GM23338 (cell line): ENCODE measurements at regions not wholly inside any gene's neighbourhood (a gene's known extent, or its start where the extent isn't known, plus 50 kb on each side); places are given as distances from the start of the nearest gene placed in this dataset.

Experiments
- ATAC-seq: fragments of 200-7000 bp; cut with Tn5 transposase; 3 replicates; pipeline ENCODE4 v1.9.1; 2020
- DNase-seq: peaks from one replicate; pipeline ENCODE4 v3.0.0-alpha.2; 2015; ENCODE audit warnings: low spot score
- H2AFZ ChIP-seq: fragments of 200-600 bp; sonication (generic); 2 replicates; pipeline ENCODE4 v1.8.0; 2016; ENCODE audit warnings: antibody characterized with exemption, mild to moderate bottlenecking, moderate library complexity
- H3F3A ChIP-seq: fragments of 200-600 bp; sonication (generic); replicated peaks from 2 replicates; pipeline ENCODE4 v1.8.0; 2017; ENCODE audit warnings: antibody characterized with exemption, mixed run types, low read depth
- H3K27ac ChIP-seq: fragments of 200-600 bp; sonication (generic); 2 replicates; pipeline ENCODE4 v1.6.1; 2016; ENCODE audit warnings: low read depth
- H3K27me3 ChIP-seq: fragments of 200-600 bp; sonication (generic); 2 replicates; pipeline ENCODE4 v1.8.0; 2016; ENCODE audit warnings: mild to moderate bottlenecking, mixed run types, moderate library complexity; ENCODE audit not compliant: insufficient read depth
- H3K36me3 ChIP-seq: fragments of 200-600 bp; sonication (generic); 2 replicates; pipeline ENCODE4 v1.8.0; 2016; ENCODE audit warnings: mild to moderate bottlenecking; ENCODE audit not compliant: insufficient read depth
- H3K4me1 ChIP-seq: fragments of 200-600 bp; sonication (generic); 2 replicates; pipeline ENCODE4 v1.8.0; 2016; ENCODE audit warnings: mild to moderate bottlenecking, moderate library complexity; ENCODE audit not compliant: insufficient read depth
- H3K4me2 ChIP-seq: fragments of 200-600 bp; sonication (generic); 2 replicates; pipeline ENCODE4 v1.7.1; 2017; ENCODE audit warnings: mixed run types
- H3K4me3 ChIP-seq: fragments of 200-600 bp; sonication (generic); 2 replicates; pipeline ENCODE4 v1.6.1; 2016; ENCODE audit warnings: mixed run types
- H3K79me2 ChIP-seq: fragments of 200-600 bp; sonication (generic); replicated peaks from 2 replicates; pipeline ENCODE4 v1.8.0; 2017; ENCODE audit warnings: mild to moderate bottlenecking; ENCODE audit not compliant: insufficient read depth
- H3K9me2 ChIP-seq: fragments of 200-600 bp; sonication (generic); 2 replicates; pipeline ENCODE4 v1.8.0; 2017; ENCODE audit not compliant: insufficient read depth
- H4K20me1 ChIP-seq: fragments of 200-600 bp; sonication (generic); replicated peaks from 2 replicates; pipeline ENCODE4 v1.8.0; 2017; ENCODE audit warnings: mild to moderate bottlenecking; ENCODE audit not compliant: insufficient read depth
- H3K27ac Mint-ChIP-seq: 2 replicates; pipeline ENCODE4 v1.8.0; 2020; ENCODE audit warnings: inconsistent platforms, mild to moderate bottlenecking, moderate library complexity, mixed read lengths
- H3K27me3 Mint-ChIP-seq: 3 replicates; pipeline ENCODE4 v1.8.0; 2022; ENCODE audit warnings: low read depth, mild to moderate bottlenecking, moderate library complexity, mixed read lengths, inconsistent platforms; ENCODE audit not compliant: insufficient read depth, poor library complexity
- H3K36me3 Mint-ChIP-seq: 3 replicates; pipeline ENCODE4 v1.8.0; 2021; ENCODE audit warnings: low read depth, mild to moderate bottlenecking, inconsistent platforms, moderate library complexity, mixed read lengths
- H3K4me1 Mint-ChIP-seq: 3 replicates; pipeline ENCODE4 v1.8.0; 2020; ENCODE audit warnings: mild to moderate bottlenecking, inconsistent platforms, mixed read lengths
- H3K4me3 Mint-ChIP-seq: 3 replicates; pipeline ENCODE4 v1.8.0; 2021; ENCODE audit warnings: moderate library complexity, mild to moderate bottlenecking, inconsistent platforms, mixed read lengths
- H3K9me3 Mint-ChIP-seq: 3 replicates; pipeline ENCODE4 v1.8.0; 2020; ENCODE audit warnings: moderate library complexity, mild to moderate bottlenecking, inconsistent platforms, mixed read lengths
- CTCF ChIP-seq, 2 experiments: fragments of 200-600 bp in 1 of 2; sonication (generic) in 1 of 2; conservative IDR thresholded peaks; 2 replicates each; pipeline versions ENCODE4 v1.5.1 to v1.6.1; 2016 to 2017; ENCODE audit warnings: antibody characterized with exemption in 2 of 2, low read depth in 2 of 2, mild to moderate bottlenecking in 2 of 2, moderate library complexity in 1 of 2
- EZH2 ChIP-seq: fragments of 200-600 bp; sonication (generic); IDR thresholded peaks from one replicate; pipeline ENCODE4 v1.8.0; 2017; ENCODE audit warnings: antibody characterized with exemption, mild to moderate bottlenecking, low read depth; ENCODE audit not compliant: unreplicated experiment
- JUNB ChIP-seq: IDR thresholded peaks from one replicate; pipeline ENCODE4 v1.6.1; 2016; ENCODE audit warnings: antibody characterized with exemption; ENCODE audit not compliant: unreplicated experiment
- POLR2AphosphoS5 ChIP-seq: IDR thresholded peaks from 2 replicates; pipeline ENCODE4 v1.6.1; 2016; ENCODE audit warnings: antibody characterized with exemption, low read depth
- STAT1 ChIP-seq: IDR thresholded peaks from one replicate; pipeline ENCODE4 v1.6.1; 2016; ENCODE audit warnings: antibody characterized with exemption; ENCODE audit not compliant: unreplicated experiment
- ZNF114 ChIP-seq: fragments of 250-450 bp; sonication (Bioruptor Pico); IDR thresholded peaks from 2 replicates; pipeline ENCODE4 v1.5.0; 2020; ENCODE audit warnings: mild to moderate bottlenecking, moderate library complexity
- ZNF331 ChIP-seq: fragments of 250-450 bp; sonication (Bioruptor Pico); IDR thresholded peaks from 2 replicates; pipeline ENCODE4 v1.5.0; 2020; ENCODE audit warnings: low read depth, mild to moderate bottlenecking, moderate library complexity
- TF ChIP-seq, protein P1 (sequence below): fragments of 250-450 bp; sonication (Bioruptor Pico); IDR thresholded peaks from 2 replicates; pipeline ENCODE4 v1.5.0; 2020; ENCODE audit warnings: mild to moderate bottlenecking, moderate library complexity
- TF ChIP-seq, protein P2 (sequence below): IDR thresholded peaks from 2 replicates; pipeline ENCODE4 v1.6.1; 2016; ENCODE audit warnings: antibody characterized with exemption
- TF ChIP-seq, protein P3 (sequence below): IDR thresholded peaks from one replicate; pipeline ENCODE4 v1.6.1; 2018; ENCODE audit warnings: antibody characterized with exemption; ENCODE audit not compliant: unreplicated experiment

- TF ChIP-seq ZNF114 (CRISPR knock-in tag) (no peak), CTCF (conservative IDR thresholded peaks at IDR 0.05; ENCODE audit: low read depth in 2 of 2) (no peak), JUNB (no peak), STAT1 (no peak), ZNF331 (no peak), POLR2AphosphoS5 (no peak), EZH2 (no peak)
- TF ChIP-seq, protein P1, sequence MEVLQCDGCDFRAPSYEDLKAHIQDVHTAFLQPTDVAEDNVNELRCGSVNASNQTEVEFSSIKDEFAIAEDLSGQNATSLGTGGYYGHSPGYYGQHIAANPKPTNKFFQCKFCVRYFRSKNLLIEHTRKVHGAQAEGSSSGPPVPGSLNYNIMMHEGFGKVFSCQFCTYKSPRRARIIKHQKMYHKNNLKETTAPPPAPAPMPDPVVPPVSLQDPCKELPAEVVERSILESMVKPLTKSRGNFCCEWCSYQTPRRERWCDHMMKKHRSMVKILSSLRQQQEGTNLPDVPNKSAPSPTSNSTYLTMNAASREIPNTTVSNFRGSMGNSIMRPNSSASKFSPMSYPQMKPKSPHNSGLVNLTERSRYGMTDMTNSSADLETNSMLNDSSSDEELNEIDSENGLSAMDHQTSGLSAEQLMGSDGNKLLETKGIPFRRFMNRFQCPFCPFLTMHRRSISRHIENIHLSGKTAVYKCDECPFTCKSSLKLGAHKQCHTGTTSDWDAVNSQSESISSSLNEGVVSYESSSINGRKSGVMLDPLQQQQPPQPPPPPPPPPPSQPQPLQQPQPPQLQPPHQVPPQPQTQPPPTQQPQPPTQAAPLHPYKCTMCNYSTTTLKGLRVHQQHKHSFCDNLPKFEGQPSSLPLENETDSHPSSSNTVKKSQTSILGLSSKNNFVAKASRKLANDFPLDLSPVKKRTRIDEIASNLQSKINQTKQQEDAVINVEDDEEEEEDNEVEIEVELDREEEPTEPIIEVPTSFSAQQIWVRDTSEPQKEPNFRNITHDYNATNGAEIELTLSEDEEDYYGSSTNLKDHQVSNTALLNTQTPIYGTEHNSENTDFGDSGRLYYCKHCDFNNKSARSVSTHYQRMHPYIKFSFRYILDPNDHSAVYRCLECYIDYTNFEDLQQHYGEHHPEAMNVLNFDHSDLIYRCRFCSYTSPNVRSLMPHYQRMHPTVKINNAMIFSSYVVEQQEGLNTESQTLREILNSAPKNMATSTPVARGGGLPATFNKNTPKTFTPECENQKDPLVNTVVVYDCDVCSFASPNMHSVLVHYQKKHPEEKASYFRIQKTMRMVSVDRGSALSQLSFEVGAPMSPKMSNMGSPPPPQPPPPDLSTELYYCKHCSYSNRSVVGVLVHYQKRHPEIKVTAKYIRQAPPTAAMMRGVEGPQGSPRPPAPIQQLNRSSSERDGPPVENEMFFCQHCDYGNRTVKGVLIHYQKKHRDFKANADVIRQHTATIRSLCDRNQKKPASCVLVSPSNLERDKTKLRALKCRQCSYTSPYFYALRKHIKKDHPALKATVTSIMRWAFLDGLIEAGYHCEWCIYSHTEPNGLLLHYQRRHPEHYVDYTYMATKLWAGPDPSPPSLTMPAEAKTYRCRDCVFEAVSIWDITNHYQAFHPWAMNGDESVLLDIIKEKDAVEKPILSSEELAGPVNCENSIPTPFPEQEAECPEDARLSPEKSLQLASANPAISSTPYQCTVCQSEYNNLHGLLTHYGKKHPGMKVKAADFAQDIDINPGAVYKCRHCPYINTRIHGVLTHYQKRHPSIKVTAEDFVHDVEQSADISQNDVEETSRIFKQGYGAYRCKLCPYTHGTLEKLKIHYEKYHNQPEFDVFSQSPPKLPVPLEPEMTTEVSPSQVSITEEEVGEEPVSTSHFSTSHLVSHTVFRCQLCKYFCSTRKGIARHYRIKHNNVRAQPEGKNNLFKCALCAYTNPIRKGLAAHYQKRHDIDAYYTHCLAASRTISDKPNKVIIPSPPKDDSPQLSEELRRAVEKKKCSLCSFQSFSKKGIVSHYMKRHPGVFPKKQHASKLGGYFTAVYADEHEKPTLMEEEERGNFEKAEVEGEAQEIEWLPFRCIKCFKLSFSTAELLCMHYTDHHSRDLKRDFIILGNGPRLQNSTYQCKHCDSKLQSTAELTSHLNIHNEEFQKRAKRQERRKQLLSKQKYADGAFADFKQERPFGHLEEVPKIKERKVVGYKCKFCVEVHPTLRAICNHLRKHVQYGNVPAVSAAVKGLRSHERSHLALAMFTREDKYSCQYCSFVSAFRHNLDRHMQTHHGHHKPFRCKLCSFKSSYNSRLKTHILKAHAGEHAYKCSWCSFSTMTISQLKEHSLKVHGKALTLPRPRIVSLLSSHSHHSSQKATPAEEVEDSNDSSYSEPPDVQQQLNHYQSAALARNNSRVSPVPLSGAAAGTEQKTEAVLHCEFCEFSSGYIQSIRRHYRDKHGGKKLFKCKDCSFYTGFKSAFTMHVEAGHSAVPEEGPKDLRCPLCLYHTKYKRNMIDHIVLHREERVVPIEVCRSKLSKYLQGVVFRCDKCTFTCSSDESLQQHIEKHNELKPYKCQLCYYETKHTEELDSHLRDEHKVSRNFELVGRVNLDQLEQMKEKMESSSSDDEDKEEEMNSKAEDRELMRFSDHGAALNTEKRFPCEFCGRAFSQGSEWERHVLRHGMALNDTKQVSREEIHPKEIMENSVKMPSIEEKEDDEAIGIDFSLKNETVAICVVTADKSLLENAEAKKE, result no peak
- TF ChIP-seq, protein P2, sequence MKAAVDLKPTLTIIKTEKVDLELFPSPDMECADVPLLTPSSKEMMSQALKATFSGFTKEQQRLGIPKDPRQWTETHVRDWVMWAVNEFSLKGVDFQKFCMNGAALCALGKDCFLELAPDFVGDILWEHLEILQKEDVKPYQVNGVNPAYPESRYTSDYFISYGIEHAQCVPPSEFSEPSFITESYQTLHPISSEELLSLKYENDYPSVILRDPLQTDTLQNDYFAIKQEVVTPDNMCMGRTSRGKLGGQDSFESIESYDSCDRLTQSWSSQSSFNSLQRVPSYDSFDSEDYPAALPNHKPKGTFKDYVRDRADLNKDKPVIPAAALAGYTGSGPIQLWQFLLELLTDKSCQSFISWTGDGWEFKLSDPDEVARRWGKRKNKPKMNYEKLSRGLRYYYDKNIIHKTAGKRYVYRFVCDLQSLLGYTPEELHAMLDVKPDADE, result no peak
- TF ChIP-seq, protein P3, sequence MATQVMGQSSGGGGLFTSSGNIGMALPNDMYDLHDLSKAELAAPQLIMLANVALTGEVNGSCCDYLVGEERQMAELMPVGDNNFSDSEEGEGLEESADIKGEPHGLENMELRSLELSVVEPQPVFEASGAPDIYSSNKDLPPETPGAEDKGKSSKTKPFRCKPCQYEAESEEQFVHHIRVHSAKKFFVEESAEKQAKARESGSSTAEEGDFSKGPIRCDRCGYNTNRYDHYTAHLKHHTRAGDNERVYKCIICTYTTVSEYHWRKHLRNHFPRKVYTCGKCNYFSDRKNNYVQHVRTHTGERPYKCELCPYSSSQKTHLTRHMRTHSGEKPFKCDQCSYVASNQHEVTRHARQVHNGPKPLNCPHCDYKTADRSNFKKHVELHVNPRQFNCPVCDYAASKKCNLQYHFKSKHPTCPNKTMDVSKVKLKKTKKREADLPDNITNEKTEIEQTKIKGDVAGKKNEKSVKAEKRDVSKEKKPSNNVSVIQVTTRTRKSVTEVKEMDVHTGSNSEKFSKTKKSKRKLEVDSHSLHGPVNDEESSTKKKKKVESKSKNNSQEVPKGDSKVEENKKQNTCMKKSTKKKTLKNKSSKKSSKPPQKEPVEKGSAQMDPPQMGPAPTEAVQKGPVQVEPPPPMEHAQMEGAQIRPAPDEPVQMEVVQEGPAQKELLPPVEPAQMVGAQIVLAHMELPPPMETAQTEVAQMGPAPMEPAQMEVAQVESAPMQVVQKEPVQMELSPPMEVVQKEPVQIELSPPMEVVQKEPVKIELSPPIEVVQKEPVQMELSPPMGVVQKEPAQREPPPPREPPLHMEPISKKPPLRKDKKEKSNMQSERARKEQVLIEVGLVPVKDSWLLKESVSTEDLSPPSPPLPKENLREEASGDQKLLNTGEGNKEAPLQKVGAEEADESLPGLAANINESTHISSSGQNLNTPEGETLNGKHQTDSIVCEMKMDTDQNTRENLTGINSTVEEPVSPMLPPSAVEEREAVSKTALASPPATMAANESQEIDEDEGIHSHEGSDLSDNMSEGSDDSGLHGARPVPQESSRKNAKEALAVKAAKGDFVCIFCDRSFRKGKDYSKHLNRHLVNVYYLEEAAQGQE, result no peak
- no peaks in the 10 kb centered on the region for H3K27me3 ChIP-seq
- Mint-ChIP-seq H3K4me3 (no peak overlapping the region), H3K27ac (no peak overlapping the region), H3K9me3 (no peaks in the 10 kb centered on the region), H3K27me3 (no peaks in the 10 kb centered on the region), H3K4me1 (no peaks in the 10 kb centered on the region), H3K36me3 (no peaks in the 10 kb centered on the region)
- no peak for ATAC-seq
- no peak overlapping the region for H2AFZ ChIP-seq
- peaks cover 6% of the 10 kb centered on the region; the same call in 1 of the 2 replicates for H3K9me2 ChIP-seq
- no peaks in the 10 kb centered on the region for H4K20me1 ChIP-seq
- H3F3A ChIP-seq, result no peaks in the 10 kb centered on the region
- H3K4me2 ChIP-seq, result no peak overlapping the region
- no peaks in the 10 kb centered on the region for H3K79me2 ChIP-seq
- H3K36me3 ChIP-seq, result no peaks in the 10 kb centered on the region
- no peak for DNase-seq
- H3K27ac ChIP-seq, result no peak overlapping the region
- H3K4me1 ChIP-seq, result no peaks in the 10 kb centered on the region
- H3K4me3 ChIP-seq, result no peak overlapping the region
These were observed 348.3 kb downstream of the ADCYAP1 start for GRCh38 chr18:1252936-1253335.
